GM21526 (cell line): ENCODE measurements at regions not wholly inside any gene's neighbourhood (a gene's known extent, or its start where the extent isn't known, plus 50 kb on each side); places are given as distances from the start of the nearest gene placed in this dataset.
"Not testable (repeated sequence)": the region's sequence is repeated elsewhere in the genome, so short reads cannot be mapped to it uniquely, and the experiment has no call there.

Source experiments
- ATAC-seq: cut with Tn5 transposase; IDR thresholded peaks from one replicate; pipeline ENCODE4 v1.9.1; 2021; ENCODE audit warnings: moderate library complexity; ENCODE audit not compliant: unreplicated experiment, low FRiP score

DNA sequence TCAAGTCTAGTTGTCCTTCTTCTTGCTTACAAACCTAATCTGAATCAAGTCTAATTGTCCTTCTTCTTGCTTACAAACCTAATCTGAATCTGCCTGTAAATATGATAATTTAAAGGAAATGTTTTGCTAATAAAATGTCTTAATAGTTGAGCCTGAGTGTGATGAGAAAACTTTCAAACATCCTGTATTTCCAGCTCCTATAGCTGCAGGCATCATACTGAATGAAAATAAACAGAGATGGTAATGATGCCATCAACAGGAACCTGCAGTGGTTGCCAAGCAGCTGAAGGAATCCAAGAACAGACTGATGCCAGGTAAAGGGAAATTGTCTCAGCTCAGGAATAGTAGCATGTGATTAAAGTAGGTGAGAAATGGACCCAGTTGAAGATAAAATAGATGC, 156.1 kb upstream of the IRS4 start:
- no peak for ATAC-seq

DNA sequence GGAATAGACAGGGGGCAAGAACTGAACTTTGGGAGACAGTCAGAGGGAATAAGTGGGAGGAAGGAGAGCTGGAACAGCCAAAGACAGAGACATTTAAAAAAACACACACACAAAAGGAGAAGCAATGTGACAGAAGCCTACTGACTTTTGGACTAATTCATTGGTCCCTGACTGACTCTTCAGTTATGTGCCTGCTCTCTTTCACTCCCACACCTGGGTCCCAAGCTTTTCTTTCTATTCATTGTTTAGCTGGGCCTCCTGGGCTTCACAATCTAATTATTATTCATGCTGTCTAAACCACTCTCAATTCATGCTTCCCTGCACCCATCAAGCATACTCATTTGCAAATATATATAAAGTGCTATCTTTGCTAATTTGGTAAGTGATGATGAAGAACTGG, 139.2 kb upstream of the IRS4 start:
- ATAC-seq: no peak

DNA sequence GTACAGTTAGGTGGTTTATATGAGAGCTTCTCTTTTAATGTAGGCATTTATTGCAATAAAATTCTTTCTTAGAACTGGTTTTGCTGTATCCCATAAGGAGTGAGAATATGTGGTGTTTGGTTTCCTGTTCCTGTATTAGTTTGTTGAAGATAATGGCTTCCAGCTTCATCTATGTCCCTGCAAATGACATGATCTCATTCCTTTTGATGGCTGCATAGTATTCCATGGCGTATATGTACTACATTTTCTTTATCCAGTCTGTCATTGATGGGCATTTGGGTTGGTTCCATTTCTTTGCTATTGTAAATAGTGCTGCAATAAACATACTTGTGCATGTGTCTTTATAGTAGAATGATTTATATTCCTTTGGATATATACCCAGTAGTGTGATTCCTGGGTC, 106.7 kb upstream of the IRS4 start:
- ATAC-seq: not testable (repeated sequence)

DNA sequence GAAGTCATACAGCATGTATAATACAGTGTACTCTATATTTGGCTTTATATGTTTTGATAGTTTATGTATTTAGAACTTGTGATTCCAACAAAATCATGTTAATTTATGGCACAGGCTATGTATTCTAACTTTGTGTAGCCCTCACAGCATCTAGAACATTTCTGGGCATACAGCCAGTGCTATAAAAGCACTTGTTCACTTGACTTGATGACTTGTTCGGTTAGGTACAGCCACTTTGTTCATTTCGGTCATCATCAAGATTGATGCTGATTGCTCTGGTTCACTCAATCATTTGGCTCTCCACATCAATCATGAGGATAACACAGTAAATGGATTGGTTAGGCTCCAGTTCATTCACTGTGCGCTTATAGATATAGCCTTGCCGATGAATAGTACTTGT, 97.6 kb upstream of the IRS4 start:
- ATAC-seq: no peak

DNA sequence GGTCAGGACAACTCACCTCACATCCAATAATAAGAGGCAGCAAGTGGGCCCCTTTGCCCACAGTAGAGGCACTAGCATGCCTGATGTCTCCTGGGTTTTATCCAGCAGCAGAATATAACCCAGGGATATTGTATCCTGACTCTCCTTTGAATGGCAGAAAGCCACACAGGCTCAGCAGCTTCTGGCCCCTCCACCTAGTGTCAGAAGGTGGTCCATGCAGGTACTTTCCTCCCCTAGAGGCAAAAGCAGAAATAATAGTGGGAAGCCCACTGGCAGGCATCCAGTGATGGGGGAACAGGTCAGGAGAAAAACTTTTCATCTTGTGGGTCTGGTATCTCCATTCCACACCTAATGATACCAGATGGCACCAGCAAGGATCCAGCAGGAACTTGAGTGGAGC, 75.5 kb upstream of the IRS4 start:
- ATAC-seq: no peak

DNA sequence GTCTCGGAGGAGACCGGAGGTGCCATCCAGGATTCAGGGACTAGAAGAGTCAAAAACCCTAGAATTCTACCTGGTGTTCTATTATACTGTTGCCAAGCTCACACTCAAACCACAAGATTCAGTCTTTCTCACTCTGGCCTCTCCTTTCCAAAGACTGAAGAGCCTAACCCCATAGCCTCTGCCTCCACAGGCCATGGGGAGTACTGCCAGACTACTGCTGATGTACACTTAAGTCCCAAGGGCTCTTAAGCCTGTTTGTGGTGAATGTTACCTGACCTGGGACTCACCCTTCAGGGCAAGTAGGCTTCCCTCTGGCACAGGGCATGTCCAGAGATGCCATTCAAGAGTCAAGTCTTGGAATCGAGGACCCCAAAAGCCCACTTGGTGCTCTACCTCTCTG, 58.9 kb upstream of the IRS4 start:
- ATAC-seq: no peak
